Transverse colon (tissue), 3 donors: ENCODE measurements at regions not wholly inside any gene's neighbourhood (a gene's known extent, or its start where the extent isn't known, plus 50 kb on each side); places are given as distances from the start of the nearest gene placed in this dataset.
"Not testable (repeated sequence)": the region's sequence is repeated elsewhere in the genome, so short reads cannot be mapped to it uniquely, and the experiment has no call there.

Experiments used
- CTCF ChIP-seq, 5 experiments: fragments of 200-600 bp in 3 of 5; fragments of 450-650 bp in 2 of 5; sonication (generic) in 3 of 5; IDR thresholded peaks; 1 replicate in 2 of 5; 2 replicates in 3 of 5; pipeline ENCODE4 v1.5.1; 2016 to 2017; ENCODE audit warnings: antibody characterized with exemption in 5 of 5, inconsistent platforms in 3 of 5, mild to moderate bottlenecking in 2 of 5, moderate library complexity in 1 of 5
- EP300 ChIP-seq: sonication (generic); formaldehyde crosslinking; IDR thresholded peaks from one replicate; pipeline ENCODE4 v1.6.1; 2017; ENCODE audit warnings: antibody characterized with exemption, low read depth
- POLR2A ChIP-seq: fragments of 450-650 bp; IDR thresholded peaks from one replicate; pipeline ENCODE4 v1.6.1; 2016; ENCODE audit warnings: antibody characterized with exemption, mild to moderate bottlenecking, moderate library complexity

GRCh38 chr4:164262508-164262907 lies 491.4 kb upstream of the SMIM31 start:
- TF ChIP-seq CTCF (IDR thresholded peaks at IDR 0.05); POLR2A; EP300: not testable (repeated sequence)
